H9 (cell line): ENCODE measurements at regions not wholly inside any gene's neighbourhood (a gene's known extent, or its start where the extent isn't known, plus 50 kb on each side); places are given as distances from the start of the nearest gene placed in this dataset.

Experiments used
- DNase-seq: peaks from one replicate; pipeline ENCODE4 v3.0.0-alpha.2; 2017
- H2AFZ ChIP-seq: one replicate; pipeline ENCODE4 v1.6.1; 2013; ENCODE audit warnings: mild to moderate bottlenecking, low read length, control low read depth, moderate library complexity
- H2AK5ac ChIP-seq: 2 replicates; pipeline ENCODE4 v1.6.1; 2013; ENCODE audit warnings: low read length, control low read depth, mixed read lengths; ENCODE audit not compliant: insufficient read length
- H2BK120ac ChIP-seq: one replicate; pipeline ENCODE4 v1.6.1; 2013; ENCODE audit warnings: low read depth, mild to moderate bottlenecking, low read length, control low read depth, inconsistent platforms; ENCODE audit not compliant: poor library complexity, severe bottlenecking
- H2BK12ac ChIP-seq: 2 replicates; pipeline ENCODE4 v1.6.1; 2013; ENCODE audit warnings: low read length, control low read depth, mixed read lengths, low read depth; ENCODE audit not compliant: insufficient read length
- H2BK15ac ChIP-seq: 2 replicates; pipeline ENCODE4 v1.6.1; 2013; ENCODE audit warnings: low read depth, low read length, control low read depth
- H2BK20ac ChIP-seq: one replicate; pipeline ENCODE4 v1.6.1; 2013; ENCODE audit warnings: low read depth, mild to moderate bottlenecking, low read length, control low read depth, inconsistent platforms; ENCODE audit not compliant: poor library complexity, severe bottlenecking
- H2BK5ac ChIP-seq: 2 replicates; pipeline ENCODE4 v1.6.1; 2013; ENCODE audit warnings: low read length, control low read depth, mixed read lengths; ENCODE audit not compliant: insufficient read length
- H3K14ac ChIP-seq: 2 replicates; pipeline ENCODE4 v1.6.1; 2013; ENCODE audit warnings: low read length, control low read depth; ENCODE audit not compliant: insufficient read depth
- H3K18ac ChIP-seq: 2 replicates; pipeline ENCODE4 v1.6.1; 2013; ENCODE audit warnings: low read depth, mild to moderate bottlenecking, mixed read lengths, low read length, control low read depth; ENCODE audit not compliant: insufficient read length
- H3K23ac ChIP-seq: 2 replicates; pipeline ENCODE4 v1.6.1; 2013; ENCODE audit warnings: low read length, control low read depth, mixed read lengths, low read depth; ENCODE audit not compliant: insufficient read length
- H3K23me2 ChIP-seq: 2 replicates; pipeline ENCODE4 v1.6.1; 2013; ENCODE audit warnings: low read depth, mild to moderate bottlenecking, mixed read lengths, low read length, control low read depth; ENCODE audit not compliant: insufficient read length, poor library complexity, severe bottlenecking
- H3K27ac ChIP-seq: 2 replicates; pipeline ENCODE4 v1.5.1; 2013; ENCODE audit warnings: low read length, control low read depth, mixed read lengths, low read depth; ENCODE audit not compliant: insufficient read length
- H3K27me3 ChIP-seq: 2 replicates; pipeline ENCODE4 v1.6.1; 2013; ENCODE audit warnings: low read length, control low read depth, inconsistent platforms; ENCODE audit not compliant: insufficient read depth
- H3K4ac ChIP-seq: 2 replicates; pipeline ENCODE4 v1.6.1; 2013; ENCODE audit warnings: low read depth, mild to moderate bottlenecking, control low read depth, inconsistent platforms, low read length, moderate library complexity
- H3K4me1 ChIP-seq: 2 replicates; pipeline ENCODE4 v1.6.1; 2013; ENCODE audit warnings: low read length, control low read depth, inconsistent platforms; ENCODE audit not compliant: insufficient read depth
- H3K4me2 ChIP-seq: 2 replicates; pipeline ENCODE4 v1.6.1; 2013; ENCODE audit warnings: low read length, control low read depth, mixed read lengths; ENCODE audit not compliant: insufficient read length, insufficient read depth
- H3K56ac ChIP-seq: 2 replicates; pipeline ENCODE4 v1.6.1; 2013; ENCODE audit warnings: low read depth, mild to moderate bottlenecking, mixed read lengths, low read length, control low read depth; ENCODE audit not compliant: insufficient read length
- H3K79me1 ChIP-seq: 2 replicates; pipeline ENCODE4 v1.6.1; 2013; ENCODE audit warnings: low read depth, mild to moderate bottlenecking, moderate library complexity, low read length, control low read depth, inconsistent platforms; ENCODE audit not compliant: insufficient read depth, poor library complexity, severe bottlenecking
- H3K79me2 ChIP-seq: 2 replicates; pipeline ENCODE4 v1.6.1; 2013; ENCODE audit warnings: low read length, control low read depth, inconsistent platforms; ENCODE audit not compliant: insufficient read depth
- H3K9ac ChIP-seq: 2 replicates; pipeline ENCODE4 v1.6.1; 2013; ENCODE audit warnings: low read length, control low read depth, mixed read lengths; ENCODE audit not compliant: insufficient read length; ENCODE audit errors: extremely low read depth
- H3K9me3 ChIP-seq: one replicate; pipeline ENCODE4 v1.6.1; 2013; ENCODE audit warnings: low read depth, low read length, inconsistent platforms; ENCODE audit not compliant: control insufficient read depth
- H3T11ph ChIP-seq: one replicate; pipeline ENCODE4 v1.6.1; 2013; ENCODE audit warnings: mild to moderate bottlenecking, low read length, control low read depth, inconsistent platforms
- H4K20me1 ChIP-seq: one replicate; pipeline ENCODE4 v1.6.1; 2013; ENCODE audit not compliant: control insufficient read depth, insufficient read length, insufficient read depth
- H4K5ac ChIP-seq: 2 replicates; pipeline ENCODE4 v1.6.1; 2013; ENCODE audit warnings: low read depth, mild to moderate bottlenecking, mixed read lengths, low read length, control low read depth; ENCODE audit not compliant: insufficient read length
- H4K8ac ChIP-seq: replicated peaks from 2 replicates; pipeline ENCODE4 v1.6.1; 2013; ENCODE audit warnings: low read length, control low read depth, mixed read lengths, low read depth; ENCODE audit not compliant: insufficient read length
- H4K91ac ChIP-seq: 2 replicates; pipeline ENCODE4 v1.6.1; 2013; ENCODE audit warnings: low read depth, mild to moderate bottlenecking, moderate library complexity, mixed read lengths, low read length, control low read depth; ENCODE audit not compliant: insufficient read length
- H3K27ac Mint-ChIP-seq, 3 experiments: 2 replicates in 2 of 3; 3 replicates in 1 of 3; pipeline ENCODE4 v1.8.0; 2020 to 2021; ENCODE audit warnings: mixed read lengths in 3 of 3, mild to moderate bottlenecking in 1 of 3, moderate library complexity in 1 of 3
- H3K27me3 Mint-ChIP-seq: 2 replicates; pipeline ENCODE4 v1.8.0; 2021; ENCODE audit warnings: low read depth, mild to moderate bottlenecking, moderate library complexity, mixed read lengths
- H3K36me3 Mint-ChIP-seq, 3 experiments: 2 replicates in 2 of 3; 3 replicates in 1 of 3; pipeline ENCODE4 v1.8.0; 2020 to 2021; ENCODE audit warnings: low read depth in 3 of 3, mixed read lengths in 3 of 3; ENCODE audit not compliant: insufficient read depth in 1 of 3
- H3K4me1 Mint-ChIP-seq, 2 experiments: 2 replicates each; pipeline ENCODE4 v1.8.0; 2020; ENCODE audit warnings: mixed read lengths in 2 of 2
- H3K4me3 Mint-ChIP-seq, 2 experiments: 2 replicates in 1 of 2; 3 replicates in 1 of 2; pipeline ENCODE4 v1.8.0; 2020 to 2021; ENCODE audit warnings: mild to moderate bottlenecking in 2 of 2, mixed read lengths in 2 of 2, moderate library complexity in 1 of 2
- H3K9me3 Mint-ChIP-seq, 2 experiments: 2 replicates in 1 of 2; 3 replicates in 1 of 2; pipeline ENCODE4 v1.8.0; 2020; ENCODE audit warnings: mild to moderate bottlenecking in 2 of 2, mixed read lengths in 2 of 2, moderate library complexity in 1 of 2
- CTCF ChIP-seq: fragments of 200-600 bp; sonication (generic); conservative IDR thresholded peaks from 3 replicates; pipeline ENCODE4 v1.8.0; 2021; ENCODE audit warnings: antibody characterized with exemption, mild to moderate bottlenecking

- H2AK5ac ChIP-seq, result no peak overlapping the region
- H3K27ac ChIP-seq, result no peak overlapping the region
- no peak overlapping the region for H2AFZ ChIP-seq
- H3K14ac ChIP-seq, result no peak overlapping the region
- no peaks in the 10 kb centered on the region for H3K27me3 ChIP-seq
- H4K20me1 ChIP-seq, result no peaks in the 10 kb centered on the region
- no peak overlapping the region for H3K4me2 ChIP-seq
- Mint-ChIP-seq H3K27me3 (no peaks in the 10 kb centered on the region), H3K36me3 (peaks cover 0 to 12% (median 5%) of the 10 kb centered on the region in 3 experiments; a peak in 2 of 7 replicates), H3K4me1 (peaks cover 20 to 22% of the 10 kb centered on the region in 2 experiments), H3K27ac (no peak overlapping the region; a peak in 1 of 7 replicates), H3K9me3 (no peaks in the 10 kb centered on the region; a peak in 3 of 5 replicates), H3K4me3 (no peak overlapping the region)
- H3K79me2 ChIP-seq, result no peaks in the 10 kb centered on the region
- H3K9ac ChIP-seq, result no peak overlapping the region
- no peaks in the 10 kb centered on the region for H3K9me3 ChIP-seq
- DNase-seq, result no peak
- no peak overlapping the region for H3K23ac ChIP-seq
- H2BK20ac ChIP-seq, result no peak overlapping the region
- no peaks in the 10 kb centered on the region for H3K23me2 ChIP-seq
- H3K18ac ChIP-seq, result no peak overlapping the region
- no peak overlapping the region for H3K4ac ChIP-seq
- no peak overlapping the region for H4K5ac ChIP-seq
- no peak overlapping the region for H3T11ph ChIP-seq
- H3K56ac ChIP-seq, result no peak overlapping the region
- no peak overlapping the region for H2BK15ac ChIP-seq
- H2BK120ac ChIP-seq, result no peak overlapping the region
- no peak overlapping the region for H4K91ac ChIP-seq
- no peaks in the 10 kb centered on the region; the same call in 1 of the 2 replicates for H3K4me1 ChIP-seq
- no peak for TF ChIP-seq CTCF
- no peaks in the 10 kb centered on the region for H3K79me1 ChIP-seq
- H2BK5ac ChIP-seq, result no peak overlapping the region
- H4K8ac ChIP-seq, result no peak overlapping the region
- no peak overlapping the region for H2BK12ac ChIP-seq
Measured at GRCh38 chr4:114085611-114086345, 106.3 kb upstream of the ARSJ start.
